ENCODE measurements at regions not wholly inside any gene's neighbourhood (a gene's known extent, or its start where the extent isn't known, plus 50 kb on each side); places are given as distances from the start of the nearest gene placed in this dataset.

GRCh38 chr14:100468557-100468956 lies 118.7 kb downstream of the BEGAIN start:
- H3K27me3 ChIP-seq (ENCODE audit: insufficient read depth, low read depth, severe bottlenecking), result no peaks in the 10 kb centered on the region
- H3K4me3 ChIP-seq (ENCODE audit: low read depth, low read length), result no peak overlapping the region
- DNase-seq, result no peak
- TF ChIP-seq CTCF (IDR thresholded peaks at IDR 0.05; ENCODE audit: low read depth, low read length), result no peak
- no peak overlapping the region for H3K27ac ChIP-seq
- no peaks in the 10 kb centered on the region for H3K36me3 ChIP-seq
- H3K9me3 ChIP-seq (ENCODE audit: severe bottlenecking), result no peaks in the 10 kb centered on the region

GRCh38 chr14:100469632-100470522 lies 117.3 kb downstream of the BEGAIN start:
- no peaks in the 10 kb centered on the region for H3K36me3 ChIP-seq
- TF ChIP-seq CTCF (IDR thresholded peaks at IDR 0.05; ENCODE audit: low read depth, low read length), result no peak
- no peak for DNase-seq

GRCh38 chr14:100470523-100470897 lies 116.7 kb downstream of the BEGAIN start:
- Histone ChIP-seq H3K36me3 (no peaks in the 10 kb centered on the region), H3K27me3 (ENCODE audit: insufficient read depth, low read depth, severe bottlenecking) (no peaks in the 10 kb centered on the region), H3K4me3 (ENCODE audit: low read depth, low read length) (no peak overlapping the region), H3K27ac (no peak overlapping the region), H3K9me3 (ENCODE audit: severe bottlenecking) (peaks cover 3% of the 10 kb centered on the region)
- TF ChIP-seq CTCF (IDR thresholded peaks at IDR 0.05; ENCODE audit: low read depth, low read length), result peak; percentile 44
- DNase-seq, result no peak

More at GRCh38 chr14:100469632-100470522, 117.3 kb downstream of the BEGAIN start:
- H3K27ac ChIP-seq, result no peak overlapping the region
- no peaks in the 10 kb centered on the region for H3K27me3 ChIP-seq (ENCODE audit: insufficient read depth, low read depth, severe bottlenecking)
- H3K9me3 ChIP-seq (ENCODE audit: severe bottlenecking), result no peaks in the 10 kb centered on the region
- H3K4me3 ChIP-seq (ENCODE audit: low read depth, low read length), result no peak overlapping the region

- Histone ChIP-seq H3K4me3 (ENCODE audit: low read depth, low read length) (no peak overlapping the region), H3K27me3 (ENCODE audit: insufficient read depth, low read depth, severe bottlenecking) (no peaks in the 10 kb centered on the region), H3K36me3 (no peaks in the 10 kb centered on the region), H3K27ac (no peak overlapping the region), H3K9me3 (ENCODE audit: severe bottlenecking) (peaks cover 3% of the 10 kb centered on the region)
- DNase-seq, result peak; percentile 64
- TF ChIP-seq CTCF (IDR thresholded peaks at IDR 0.05; ENCODE audit: low read depth, low read length), result no peak
Measured at GRCh38 chr14:100471441-100472093, 115.7 kb downstream of the BEGAIN start.

- TF ChIP-seq CTCF (IDR thresholded peaks at IDR 0.05; ENCODE audit: low read depth, low read length), result no peak
- peaks cover 3% of the 10 kb centered on the region for H3K9me3 ChIP-seq (ENCODE audit: severe bottlenecking)
- no peaks in the 10 kb centered on the region for H3K27me3 ChIP-seq (ENCODE audit: insufficient read depth, low read depth, severe bottlenecking)
- H3K27ac ChIP-seq, result no peak overlapping the region
- DNase-seq, result no peak
- H3K36me3 ChIP-seq, result no peaks in the 10 kb centered on the region
- no peak overlapping the region for H3K4me3 ChIP-seq (ENCODE audit: low read depth, low read length)
Measured at GRCh38 chr14:100472094-100472455, 115.1 kb downstream of the BEGAIN start.

Measured in WERI-Rb-1 (cell line).